OCI-LY3 (cell line): ENCODE measurements at regions not wholly inside any gene's neighbourhood (a gene's known extent, or its start where the extent isn't known, plus 50 kb on each side); places are given as distances from the start of the nearest gene placed in this dataset.

Experiments used
- H2AFZ ChIP-seq: fragments of 200-600, 300-600 bp; shearing (Covaris generic); 2 replicates; pipeline ENCODE4 v1.6.0; 2014; ENCODE audit warnings: antibody characterized with exemption, low read depth, low read length
- H3K27ac ChIP-seq: fragments of 200-600, 300-600 bp; sonication (generic); 2 replicates; pipeline ENCODE4 v1.5.1; 2014; ENCODE audit warnings: mild to moderate bottlenecking, low read length, moderate library complexity, mixed read lengths
- H3K27me3 ChIP-seq: fragments of 200-600, 300-600 bp; sonication (generic); 2 replicates; pipeline ENCODE4 v1.6.1; 2014; ENCODE audit warnings: low read depth, low read length, mixed read lengths
- H3K36me3 ChIP-seq: fragments of 200-600, 300-600 bp; sonication (generic); replicated peaks from 2 replicates; pipeline ENCODE3; 2014; ENCODE audit warnings: low read depth, low read length, mixed read lengths
- H3K4me1 ChIP-seq: fragments of 300-600, 200-600 bp; sonication (generic); 2 replicates; pipeline ENCODE4 v1.6.1; 2014; ENCODE audit warnings: low read length, mixed read lengths
- H3K4me2 ChIP-seq: fragments of 200-600, 300-600 bp; sonication (generic); 2 replicates; pipeline ENCODE4 v1.6.1; 2014; ENCODE audit warnings: low read length, mixed read lengths
- H3K4me3 ChIP-seq: fragments of 300-600, 200-600 bp; sonication (generic); 2 replicates; pipeline ENCODE4 v1.5.1; 2014; ENCODE audit warnings: antibody characterized with exemption, mild to moderate bottlenecking, low read length, moderate library complexity
- H3K79me2 ChIP-seq: fragments of 300-600, 200-600 bp; shearing (Covaris generic); 2 replicates; pipeline ENCODE4 v1.6.1; 2014; ENCODE audit warnings: mild to moderate bottlenecking, low read length, mixed read lengths
- H3K9ac ChIP-seq: fragments of 300-600, 200-600 bp; shearing (Covaris generic); 2 replicates; pipeline ENCODE4 v1.6.0; 2014; ENCODE audit warnings: mild to moderate bottlenecking, low read length, moderate library complexity
- H3K9me3 ChIP-seq: fragments of 200-600, 300-600 bp; shearing (Covaris generic); 2 replicates; pipeline ENCODE4 v1.6.1; 2014; ENCODE audit warnings: low read length, mixed read lengths; ENCODE audit not compliant: insufficient read depth
- H4K20me1 ChIP-seq: fragments of 200-600, 300-600 bp; sonication (generic); 2 replicates; pipeline ENCODE4 v1.6.1; 2016; ENCODE audit warnings: low read length, mixed read lengths; ENCODE audit not compliant: insufficient read depth
- EZH2phosphoT487 ChIP-seq: fragments of 200-600 bp; shearing (Covaris generic); IDR thresholded peaks from 2 replicates; pipeline ENCODE4 v1.6.1; 2018; ENCODE audit warnings: antibody characterized with exemption, mixed run types, low read depth
- TF ChIP-seq, protein P1 (sequence below): fragments of 200-600, 300-600 bp; sonication (generic); IDR thresholded peaks from 2 replicates; pipeline ENCODE4 v1.5.1; 2014; ENCODE audit warnings: antibody characterized with exemption, low read length, low read depth

DNA sequence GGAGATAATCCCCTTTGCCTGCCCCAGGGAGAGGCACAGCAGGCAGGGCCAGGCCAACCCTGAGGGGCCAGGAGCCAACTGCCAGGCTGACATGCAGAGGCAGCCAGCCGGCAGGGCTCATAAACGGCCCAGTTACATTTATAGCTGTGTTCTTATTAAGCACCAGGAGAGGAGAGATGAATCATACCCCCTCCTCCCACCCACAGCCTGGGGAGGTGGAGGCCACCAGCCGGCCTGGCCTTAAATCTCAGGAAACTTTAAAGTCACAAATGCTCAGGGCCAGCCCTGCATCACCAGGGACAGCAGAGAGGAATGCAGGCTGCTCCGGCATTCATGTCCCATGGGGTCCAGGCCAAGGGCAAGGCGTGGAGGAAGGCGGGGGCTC, 177.2 kb downstream of the TMEM132E start:
- Histone ChIP-seq H3K9ac (no peak overlapping the region), H3K36me3 (no peaks in the 10 kb centered on the region), H2AFZ (no peak overlapping the region), H3K27me3 (peaks cover 23% of the 10 kb centered on the region), H3K4me1 (no peaks in the 10 kb centered on the region), H3K4me3 (no peak overlapping the region), H3K79me2 (no peaks in the 10 kb centered on the region), H3K4me2 (no peak overlapping the region), H3K27ac (no peak overlapping the region), H3K9me3 (no peaks in the 10 kb centered on the region), H4K20me1 (no peaks in the 10 kb centered on the region)
- TF ChIP-seq, protein P1, sequence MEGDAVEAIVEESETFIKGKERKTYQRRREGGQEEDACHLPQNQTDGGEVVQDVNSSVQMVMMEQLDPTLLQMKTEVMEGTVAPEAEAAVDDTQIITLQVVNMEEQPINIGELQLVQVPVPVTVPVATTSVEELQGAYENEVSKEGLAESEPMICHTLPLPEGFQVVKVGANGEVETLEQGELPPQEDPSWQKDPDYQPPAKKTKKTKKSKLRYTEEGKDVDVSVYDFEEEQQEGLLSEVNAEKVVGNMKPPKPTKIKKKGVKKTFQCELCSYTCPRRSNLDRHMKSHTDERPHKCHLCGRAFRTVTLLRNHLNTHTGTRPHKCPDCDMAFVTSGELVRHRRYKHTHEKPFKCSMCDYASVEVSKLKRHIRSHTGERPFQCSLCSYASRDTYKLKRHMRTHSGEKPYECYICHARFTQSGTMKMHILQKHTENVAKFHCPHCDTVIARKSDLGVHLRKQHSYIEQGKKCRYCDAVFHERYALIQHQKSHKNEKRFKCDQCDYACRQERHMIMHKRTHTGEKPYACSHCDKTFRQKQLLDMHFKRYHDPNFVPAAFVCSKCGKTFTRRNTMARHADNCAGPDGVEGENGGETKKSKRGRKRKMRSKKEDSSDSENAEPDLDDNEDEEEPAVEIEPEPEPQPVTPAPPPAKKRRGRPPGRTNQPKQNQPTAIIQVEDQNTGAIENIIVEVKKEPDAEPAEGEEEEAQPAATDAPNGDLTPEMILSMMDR: no peak
- no peak for TF ChIP-seq EZH2phosphoT487

DNA sequence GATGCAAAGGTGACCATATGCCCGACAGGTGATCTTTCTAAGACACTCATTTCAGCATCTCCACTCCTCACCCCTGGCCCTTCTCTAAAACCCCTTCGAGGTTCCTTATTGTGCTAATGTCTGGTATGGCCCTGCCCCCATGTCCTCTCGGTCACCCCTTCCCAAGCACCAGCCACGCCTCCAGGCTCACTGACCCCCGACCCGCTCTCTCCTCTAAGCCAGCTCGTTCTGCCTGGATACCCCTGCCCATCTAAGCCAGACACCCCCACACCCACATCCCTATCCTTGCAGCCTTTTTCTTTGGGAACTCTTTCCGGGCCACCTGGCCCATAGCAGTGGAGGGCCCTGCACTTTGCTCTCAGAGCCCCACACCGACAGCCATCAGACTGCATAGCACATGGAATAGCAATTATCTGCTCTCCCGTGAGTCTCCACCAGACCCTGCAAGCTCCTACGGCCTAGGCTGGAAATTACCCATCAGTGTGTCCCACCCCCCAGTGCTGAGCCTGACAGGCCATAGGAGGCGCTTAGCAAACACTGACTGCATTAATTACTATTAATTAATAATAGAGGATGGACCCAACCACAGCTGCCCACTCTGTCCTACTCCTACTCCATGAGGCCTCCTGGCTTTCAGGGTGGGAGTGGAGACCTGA, 176.7 kb downstream of the TMEM132E start:
- Histone ChIP-seq H3K4me1 (no peaks in the 10 kb centered on the region), H3K4me2 (no peak overlapping the region), H3K4me3 (no peak overlapping the region), H3K9ac (no peak overlapping the region), H3K9me3 (no peaks in the 10 kb centered on the region), H3K79me2 (no peaks in the 10 kb centered on the region), H3K27me3 (peaks cover 20% of the 10 kb centered on the region), H4K20me1 (no peaks in the 10 kb centered on the region), H3K27ac (no peak overlapping the region), H2AFZ (no peak overlapping the region), H3K36me3 (no peaks in the 10 kb centered on the region)
- no peak for TF ChIP-seq EZH2phosphoT487
- TF ChIP-seq, protein P1: no peak

DNA sequence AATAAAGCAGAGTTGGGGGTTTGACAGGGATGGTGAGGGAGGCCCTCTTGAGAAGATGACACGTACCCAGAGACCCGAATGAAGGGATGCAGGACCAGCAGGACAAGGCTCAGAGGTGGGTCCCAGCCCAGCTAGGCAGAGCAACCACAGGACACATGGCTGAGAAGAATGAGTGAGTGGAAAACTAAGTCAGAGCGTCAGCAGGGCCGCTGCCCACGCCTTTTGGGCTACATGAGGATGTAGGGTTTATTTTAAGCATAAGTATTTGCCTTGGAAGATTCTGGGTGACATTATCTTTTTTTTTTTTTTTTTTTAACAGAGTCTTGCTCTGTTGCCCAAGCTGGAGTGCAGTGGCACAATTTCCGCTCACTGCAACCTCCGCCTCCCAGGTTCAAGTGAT, 176.0 kb downstream of the TMEM132E start:
- peaks cover 22% of the 10 kb centered on the region for H3K27me3 ChIP-seq
- H4K20me1 ChIP-seq: no peaks in the 10 kb centered on the region
- no peak overlapping the region for H3K9ac ChIP-seq
- H3K4me1 ChIP-seq: no peaks in the 10 kb centered on the region
- H2AFZ ChIP-seq: no peak overlapping the region
- H3K4me2 ChIP-seq: no peak overlapping the region
- no peaks in the 10 kb centered on the region for H3K9me3 ChIP-seq
- H3K27ac ChIP-seq: no peak overlapping the region
- H3K4me3 ChIP-seq: no peak overlapping the region
- H3K79me2 ChIP-seq: no peaks in the 10 kb centered on the region
- TF ChIP-seq EZH2phosphoT487: no peak
- TF ChIP-seq, protein P1: no peak
- H3K36me3 ChIP-seq: no peaks in the 10 kb centered on the region

DNA sequence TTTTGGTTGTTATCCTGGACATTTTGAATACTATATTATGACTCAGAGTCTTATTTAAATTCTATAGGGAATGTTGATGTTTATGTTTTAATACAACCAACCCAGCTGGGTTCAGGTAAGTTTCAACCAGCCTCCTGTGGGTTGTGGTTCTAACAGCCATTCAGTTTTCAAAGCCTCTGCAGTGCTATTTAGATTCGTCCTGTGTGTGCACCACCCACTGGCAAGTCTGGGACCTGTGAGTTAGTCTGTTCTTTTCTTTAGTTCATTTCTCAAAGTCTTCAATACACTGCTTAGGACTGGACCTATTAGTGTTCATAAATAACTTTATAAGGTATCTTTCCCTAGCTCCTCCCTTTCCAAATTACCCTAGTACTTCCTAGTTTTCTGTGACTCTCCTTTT, 170.6 kb downstream of the TMEM132E start:
- no peak overlapping the region for H3K4me3 ChIP-seq
- H2AFZ ChIP-seq: no peak overlapping the region
- TF ChIP-seq, protein P1: no peak
- no peak for TF ChIP-seq EZH2phosphoT487
- H3K27ac ChIP-seq: no peak overlapping the region
- no peaks in the 10 kb centered on the region for H3K79me2 ChIP-seq
- peaks cover 25% of the 10 kb centered on the region for H3K27me3 ChIP-seq
- no peak overlapping the region for H3K9ac ChIP-seq
- H3K4me1 ChIP-seq: no peaks in the 10 kb centered on the region
- no peaks in the 10 kb centered on the region for H3K36me3 ChIP-seq
- no peaks in the 10 kb centered on the region for H3K9me3 ChIP-seq
- H3K4me2 ChIP-seq: no peak overlapping the region
- H4K20me1 ChIP-seq: no peaks in the 10 kb centered on the region
